OCI-LY3 (cell line): ENCODE measurements at regions not wholly inside any gene's neighbourhood (a gene's known extent, or its start where the extent isn't known, plus 50 kb on each side); places are given as distances from the start of the nearest gene placed in this dataset.

ENCODE experiments used
- EZH2phosphoT487 ChIP-seq: fragments of 200-600 bp; shearing (Covaris generic); IDR thresholded peaks from 2 replicates; pipeline ENCODE4 v1.6.1; 2018; ENCODE audit warnings: antibody characterized with exemption, mixed run types, low read depth
- TF ChIP-seq, protein P1 (sequence below): fragments of 200-600, 300-600 bp; sonication (generic); IDR thresholded peaks from 2 replicates; pipeline ENCODE4 v1.5.1; 2014; ENCODE audit warnings: antibody characterized with exemption, low read length, low read depth

- TF ChIP-seq, protein P1, sequence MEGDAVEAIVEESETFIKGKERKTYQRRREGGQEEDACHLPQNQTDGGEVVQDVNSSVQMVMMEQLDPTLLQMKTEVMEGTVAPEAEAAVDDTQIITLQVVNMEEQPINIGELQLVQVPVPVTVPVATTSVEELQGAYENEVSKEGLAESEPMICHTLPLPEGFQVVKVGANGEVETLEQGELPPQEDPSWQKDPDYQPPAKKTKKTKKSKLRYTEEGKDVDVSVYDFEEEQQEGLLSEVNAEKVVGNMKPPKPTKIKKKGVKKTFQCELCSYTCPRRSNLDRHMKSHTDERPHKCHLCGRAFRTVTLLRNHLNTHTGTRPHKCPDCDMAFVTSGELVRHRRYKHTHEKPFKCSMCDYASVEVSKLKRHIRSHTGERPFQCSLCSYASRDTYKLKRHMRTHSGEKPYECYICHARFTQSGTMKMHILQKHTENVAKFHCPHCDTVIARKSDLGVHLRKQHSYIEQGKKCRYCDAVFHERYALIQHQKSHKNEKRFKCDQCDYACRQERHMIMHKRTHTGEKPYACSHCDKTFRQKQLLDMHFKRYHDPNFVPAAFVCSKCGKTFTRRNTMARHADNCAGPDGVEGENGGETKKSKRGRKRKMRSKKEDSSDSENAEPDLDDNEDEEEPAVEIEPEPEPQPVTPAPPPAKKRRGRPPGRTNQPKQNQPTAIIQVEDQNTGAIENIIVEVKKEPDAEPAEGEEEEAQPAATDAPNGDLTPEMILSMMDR: no peak
- TF ChIP-seq EZH2phosphoT487: no peak
Measured at GRCh38 chr3:18738393-18739098, 313.4 kb upstream of the SATB1 start.
